ENCODE measurements at regions not wholly inside any gene's neighbourhood (a gene's known extent, or its start where the extent isn't known, plus 50 kb on each side); places are given as distances from the start of the nearest gene placed in this dataset.

DNA sequence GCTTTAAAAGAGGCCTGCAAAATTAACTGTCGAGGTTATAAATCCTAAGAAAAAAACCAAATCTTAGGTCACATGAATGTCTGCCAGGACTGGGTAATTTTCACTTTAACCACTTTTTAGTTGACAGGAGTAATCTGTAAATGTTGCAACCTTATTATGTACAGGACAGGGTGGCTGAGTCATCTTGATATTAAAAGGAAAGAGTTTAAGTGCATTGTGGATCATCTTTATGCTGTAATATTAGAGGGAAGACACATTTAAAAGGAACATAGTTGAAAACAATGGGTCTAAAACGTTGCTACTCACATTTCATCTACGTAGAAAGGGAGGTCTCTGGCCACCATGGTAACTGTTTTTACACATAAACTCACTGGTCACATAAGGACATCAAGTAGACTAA, 115.5 kb downstream of the LSMEM1 start:
- Histone ChIP-seq H3K9me3 (ENCODE audit: insufficient read depth, low read depth) (no peaks in the 10 kb centered on the region), H3K79me2 (ENCODE audit: low read depth) (no peaks in the 10 kb centered on the region), H3K4me2 (no peak overlapping the region), H3K4me1 (replicated peaks; ENCODE audit: insufficient read depth) (no peaks in the 10 kb centered on the region), H4K20me1 (ENCODE audit: insufficient read depth) (no peaks in the 10 kb centered on the region), H3F3A (ENCODE audit: insufficient read depth, low read depth) (no peaks in the 10 kb centered on the region), H3K9me2 (ENCODE audit: insufficient read depth) (no peaks in the 10 kb centered on the region), H3K27ac (no peak overlapping the region), H3K4me3 (no peak overlapping the region), H2AFZ (no peak overlapping the region), H3K27me3 (ENCODE audit: insufficient read depth, low read depth) (no peaks in the 10 kb centered on the region), H3K36me3 (ENCODE audit: low read depth) (no peaks in the 10 kb centered on the region)
- ChIA-PET POLR2A (ENCODE audit: unreplicated experiment) (no interaction called here), CTCF (no interaction called here)
- no peak for TF ChIP-seq EZH2 (IDR thresholded peaks at IDR 0.05; ENCODE audit: low read depth)
- TF ChIP-seq, protein P1, sequence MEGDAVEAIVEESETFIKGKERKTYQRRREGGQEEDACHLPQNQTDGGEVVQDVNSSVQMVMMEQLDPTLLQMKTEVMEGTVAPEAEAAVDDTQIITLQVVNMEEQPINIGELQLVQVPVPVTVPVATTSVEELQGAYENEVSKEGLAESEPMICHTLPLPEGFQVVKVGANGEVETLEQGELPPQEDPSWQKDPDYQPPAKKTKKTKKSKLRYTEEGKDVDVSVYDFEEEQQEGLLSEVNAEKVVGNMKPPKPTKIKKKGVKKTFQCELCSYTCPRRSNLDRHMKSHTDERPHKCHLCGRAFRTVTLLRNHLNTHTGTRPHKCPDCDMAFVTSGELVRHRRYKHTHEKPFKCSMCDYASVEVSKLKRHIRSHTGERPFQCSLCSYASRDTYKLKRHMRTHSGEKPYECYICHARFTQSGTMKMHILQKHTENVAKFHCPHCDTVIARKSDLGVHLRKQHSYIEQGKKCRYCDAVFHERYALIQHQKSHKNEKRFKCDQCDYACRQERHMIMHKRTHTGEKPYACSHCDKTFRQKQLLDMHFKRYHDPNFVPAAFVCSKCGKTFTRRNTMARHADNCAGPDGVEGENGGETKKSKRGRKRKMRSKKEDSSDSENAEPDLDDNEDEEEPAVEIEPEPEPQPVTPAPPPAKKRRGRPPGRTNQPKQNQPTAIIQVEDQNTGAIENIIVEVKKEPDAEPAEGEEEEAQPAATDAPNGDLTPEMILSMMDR (conservative IDR thresholded peaks at IDR 0.05): no peak
- no peak for DNase-seq
- BruUV-seq (replicated peaks): no TSS peak
- intact Hi-C loops (cut with micrococcal nuclease; ENCODE audit: unreplicated experiment): no loop called here

DNA sequence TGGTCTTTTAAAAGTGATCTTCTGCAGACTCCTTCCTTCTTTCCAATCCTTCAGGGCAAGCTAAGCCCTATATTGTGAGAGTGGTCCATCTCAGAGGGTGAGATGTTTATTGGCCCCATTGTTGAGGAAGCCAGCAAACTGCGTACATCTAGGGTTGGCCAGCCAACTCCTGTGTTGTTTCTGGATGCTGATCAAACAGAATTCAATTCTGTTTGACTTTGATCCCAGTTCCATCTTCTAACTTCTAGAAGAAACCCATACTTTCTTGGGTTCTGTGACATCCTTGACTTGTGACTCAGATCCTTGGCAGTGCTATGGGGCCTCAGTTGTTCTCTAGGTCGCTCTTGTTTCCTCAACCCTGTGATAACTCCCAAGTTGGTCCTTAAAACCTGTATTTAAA, 116.2 kb downstream of the LSMEM1 start:
- no peak overlapping the region for H3K4me2 ChIP-seq
- ChIA-PET POLR2A (ENCODE audit: unreplicated experiment) (no interaction called here), CTCF (no interaction called here)
- no peak overlapping the region for H3K4me3 ChIP-seq
- intact Hi-C loops (cut with micrococcal nuclease; ENCODE audit: unreplicated experiment): no loop called here
- no peak overlapping the region for H2AFZ ChIP-seq
- no peaks in the 10 kb centered on the region for H3K4me1 ChIP-seq (replicated peaks; ENCODE audit: insufficient read depth)
- no peaks in the 10 kb centered on the region for H3K9me2 ChIP-seq (ENCODE audit: insufficient read depth)
- H4K20me1 ChIP-seq (ENCODE audit: insufficient read depth): no peaks in the 10 kb centered on the region
- no peaks in the 10 kb centered on the region for H3F3A ChIP-seq (ENCODE audit: insufficient read depth, low read depth)
- H3K27ac ChIP-seq: no peak overlapping the region
- H3K79me2 ChIP-seq (ENCODE audit: low read depth): no peaks in the 10 kb centered on the region
- DNase-seq: no peak
- no peaks in the 10 kb centered on the region for H3K36me3 ChIP-seq (ENCODE audit: low read depth)
- no peaks in the 10 kb centered on the region for H3K9me3 ChIP-seq (ENCODE audit: insufficient read depth, low read depth)
- H3K27me3 ChIP-seq (ENCODE audit: insufficient read depth, low read depth): no peaks in the 10 kb centered on the region
- no TSS peak for BruUV-seq (replicated peaks)
- no peak for TF ChIP-seq EZH2 (IDR thresholded peaks at IDR 0.05; ENCODE audit: low read depth)

- H3K4me1 ChIP-seq (replicated peaks; ENCODE audit: insufficient read depth): no peaks in the 10 kb centered on the region
- no peaks in the 10 kb centered on the region for H3K27me3 ChIP-seq (ENCODE audit: insufficient read depth, low read depth)
- no peaks in the 10 kb centered on the region for H3K36me3 ChIP-seq (ENCODE audit: low read depth)
- no peak overlapping the region for H2AFZ ChIP-seq
- no TSS peak for BruUV-seq (replicated peaks)
- H3K27ac ChIP-seq: no peak overlapping the region
- no peak for TF ChIP-seq EZH2 (IDR thresholded peaks at IDR 0.05; ENCODE audit: low read depth)
- TF ChIP-seq, protein P1 (conservative IDR thresholded peaks at IDR 0.05): no peak
- POLR2A ChIA-PET (ENCODE audit: unreplicated experiment): no interaction called here
- H3K9me2 ChIP-seq (ENCODE audit: insufficient read depth): no peaks in the 10 kb centered on the region
- no peaks in the 10 kb centered on the region for H3F3A ChIP-seq (ENCODE audit: insufficient read depth, low read depth)
- intact Hi-C loops (cut with micrococcal nuclease; ENCODE audit: unreplicated experiment): no loop called here
- no peaks in the 10 kb centered on the region for H3K9me3 ChIP-seq (ENCODE audit: insufficient read depth, low read depth)
- DNase-seq: no peak
- no peak overlapping the region for H3K4me3 ChIP-seq
- H3K4me2 ChIP-seq: no peak overlapping the region
- H3K79me2 ChIP-seq (ENCODE audit: low read depth): no peaks in the 10 kb centered on the region
- no peaks in the 10 kb centered on the region for H4K20me1 ChIP-seq (ENCODE audit: insufficient read depth)
- CTCF ChIA-PET: no interaction called here
Observed at GRCh38 chr7:112603673-112604072, 122.9 kb downstream of the LSMEM1 start.

GRCh38 chr7:112610636-112611035, 129.8 kb downstream of the LSMEM1 start:
- H3K4me1 ChIP-seq (replicated peaks; ENCODE audit: insufficient read depth): no peaks in the 10 kb centered on the region
- ChIA-PET POLR2A (ENCODE audit: unreplicated experiment) (interaction anchor here (0.7 kb wide), 1 partner anchor 540 kb away, joined by 6 read pairs; no protein-coding TSS in a partner anchor), CTCF (no interaction called here)
- no TSS peak for BruUV-seq (replicated peaks)
- no peaks in the 10 kb centered on the region for H4K20me1 ChIP-seq (ENCODE audit: insufficient read depth)
- intact Hi-C loops (cut with micrococcal nuclease; ENCODE audit: unreplicated experiment): no loop called here
- no peaks in the 10 kb centered on the region for H3F3A ChIP-seq (ENCODE audit: insufficient read depth, low read depth)
- no peak overlapping the region for H3K4me3 ChIP-seq
- no peak overlapping the region for H3K4me2 ChIP-seq
- no peaks in the 10 kb centered on the region for H3K79me2 ChIP-seq (ENCODE audit: low read depth)
- H3K9me3 ChIP-seq (ENCODE audit: insufficient read depth, low read depth): no peaks in the 10 kb centered on the region
- H3K27ac ChIP-seq: no peak overlapping the region
- TF ChIP-seq, protein P1 (conservative IDR thresholded peaks at IDR 0.05): no peak
- TF ChIP-seq EZH2 (IDR thresholded peaks at IDR 0.05; ENCODE audit: low read depth): no peak
- no peaks in the 10 kb centered on the region for H3K9me2 ChIP-seq (ENCODE audit: insufficient read depth)
- H3K27me3 ChIP-seq (ENCODE audit: insufficient read depth, low read depth): no peaks in the 10 kb centered on the region
- no peak overlapping the region for H2AFZ ChIP-seq
- H3K36me3 ChIP-seq (ENCODE audit: low read depth): no peaks in the 10 kb centered on the region
- no peak for DNase-seq
